DMS 273 (cell line): ENCODE measurements at regions not wholly inside any gene's neighbourhood (a gene's known extent, or its start where the extent isn't known, plus 50 kb on each side); places are given as distances from the start of the nearest gene placed in this dataset.

ENCODE experiments used
- DNase-seq: peaks from one replicate; lab custom pipeline; 2025; ENCODE audit not compliant: unreplicated experiment; lab: John Stamatoyannopoulos, UW

GRCh38 chr4:188197566-188197965 lies 58.3 kb downstream of the TRIML1 start:
- DNase-seq: no peak

GRCh38 chr4:188198982-188199792 lies 59.9 kb downstream of the TRIML1 start:
- DNase-seq: no peak

GRCh38 chr4:188201851-188202250 lies 62.6 kb downstream of the TRIML1 start:
- DNase-seq: no peak

GRCh38 chr4:188206783-188207182 lies 67.5 kb downstream of the TRIML1 start:
- DNase-seq: no peak

- DNase-seq: no peak
Observed at GRCh38 chr4:188214861-188215260, 75.6 kb downstream of the TRIML1 start.

- DNase-seq: no peak
Observed at GRCh38 chr4:188218392-188218791, 79.2 kb downstream of the TRIML1 start.

- no peak for DNase-seq
Observed at GRCh38 chr4:188220006-188220405, 80.8 kb downstream of the TRIML1 start.

- DNase-seq: no peak
Observed at GRCh38 chr4:188221090-188221489, 81.8 kb downstream of the TRIML1 start.

GRCh38 chr4:188228279-188228678 lies 89.0 kb downstream of the TRIML1 start:
- DNase-seq: no peak

GRCh38 chr4:188232428-188232827 lies 93.2 kb downstream of the TRIML1 start:
- no peak for DNase-seq

- DNase-seq: no peak
Observed at GRCh38 chr4:188242041-188242440, 102.8 kb downstream of the TRIML1 start.

GRCh38 chr4:188245651-188246050 lies 106.4 kb downstream of the TRIML1 start:
- DNase-seq: no peak

GRCh38 chr4:188246488-188246887 lies 107.2 kb downstream of the TRIML1 start:
- DNase-seq: peak; percentile 1

- DNase-seq: no peak
Observed at GRCh38 chr4:188254211-188254610, 115.0 kb downstream of the TRIML1 start.

- no peak for DNase-seq
Observed at GRCh38 chr4:188262464-188262863, 123.2 kb downstream of the TRIML1 start.

GRCh38 chr4:188263321-188263720 lies 124.1 kb downstream of the TRIML1 start:
- no peak for DNase-seq

GRCh38 chr4:188266386-188266785 lies 127.1 kb downstream of the TRIML1 start:
- no peak for DNase-seq

GRCh38 chr4:188268131-188268908 lies 129.1 kb downstream of the TRIML1 start:
- DNase-seq: no peak

- no peak for DNase-seq
Observed at GRCh38 chr4:188270273-188271069, 131.2 kb downstream of the TRIML1 start.

- no peak for DNase-seq
Observed at GRCh38 chr4:188275686-188276085, 136.4 kb downstream of the TRIML1 start.

GRCh38 chr4:188279184-188279583 lies 139.9 kb downstream of the TRIML1 start:
- DNase-seq: no peak
